Aorta (tissue), 5 donors: ENCODE measurements at regions not wholly inside any gene's neighbourhood (a gene's known extent, or its start where the extent isn't known, plus 50 kb on each side); places are given as distances from the start of the nearest gene placed in this dataset.

ENCODE experiments used
- ATAC-seq: fragments of 200-7000 bp; cut with Tn5 transposase; one replicate; pipeline ENCODE4 v1.9.1; 2022; ENCODE audit warnings: moderate library complexity; ENCODE audit not compliant: low FRiP score
- DNase-seq, 2 donors: peaks; one replicate each; pipeline ENCODE4 v3.0.0-alpha.2; 2020
- H3K27ac ChIP-seq, 2 donors: one replicate each; pipeline ENCODE4 v1.5.1; 2013; ENCODE audit warnings: low read length in 2 of 2, mild to moderate bottlenecking in 2 of 2, moderate library complexity in 2 of 2, control low read depth in 1 of 2, inconsistent platforms in 1 of 2, low read depth in 1 of 2
- H3K27me3 ChIP-seq, 2 donors: one replicate each; pipeline ENCODE4 v1.6.1; 2013; ENCODE audit warnings: control low read depth in 1 of 2, low read length in 1 of 2, mild to moderate bottlenecking in 1 of 2, moderate library complexity in 1 of 2; ENCODE audit not compliant: insufficient read depth in 2 of 2, control insufficient read depth in 1 of 2
- H3K36me3 ChIP-seq, 2 donors: one replicate each; pipeline ENCODE4 v1.6.1; 2013; ENCODE audit warnings: control low read depth in 1 of 2, low read length in 1 of 2, mild to moderate bottlenecking in 1 of 2; ENCODE audit not compliant: insufficient read depth in 2 of 2, control insufficient read depth in 1 of 2
- H3K4me1 ChIP-seq, 2 donors: one replicate each; pipeline ENCODE4 v1.6.1; 2013; ENCODE audit warnings: low read length in 2 of 2, control low read depth in 1 of 2, mild to moderate bottlenecking in 1 of 2, moderate library complexity in 1 of 2; ENCODE audit not compliant: insufficient read depth in 2 of 2, control insufficient read depth in 1 of 2
- H3K4me3 ChIP-seq, 2 donors: one replicate each; pipeline ENCODE4 v1.5.1; 2013; ENCODE audit warnings: low read length in 2 of 2, control low read depth in 1 of 2, mild to moderate bottlenecking in 1 of 2
- H3K9me3 ChIP-seq: one replicate; pipeline ENCODE4 v1.6.1; 2013; ENCODE audit warnings: mild to moderate bottlenecking, low read length; ENCODE audit not compliant: control insufficient read depth
- whole genome bisulfite sequencing, 2 donors: extraction: QIAGEN DNeasy Blood & Tissue Kit; methylation state at CpG; one replicate each; pipeline ENCODE4 v1.1.7; 2013; 5-methylcytosine and 5-hydroxymethylcytosine counted together
- intact Hi-C, 2 donors: fragments of 100-400 bp; cut with DNase I; formaldehyde crosslinking; loops; one replicate each; pipeline versions ENCODE4 v1.14.2 to v1.15.0; 2022
- donor health status: healthy with polysubstance abuse.
- donor health status: Bipolar disorder and iron deficiency.
- donor health status: DM: no; HTN: no; CAD: no.
- donor health status: DM: no; HTN: no; CAD: no.
- donor health status: DM: yes; HTN: yes; CAD: no.

DNA sequence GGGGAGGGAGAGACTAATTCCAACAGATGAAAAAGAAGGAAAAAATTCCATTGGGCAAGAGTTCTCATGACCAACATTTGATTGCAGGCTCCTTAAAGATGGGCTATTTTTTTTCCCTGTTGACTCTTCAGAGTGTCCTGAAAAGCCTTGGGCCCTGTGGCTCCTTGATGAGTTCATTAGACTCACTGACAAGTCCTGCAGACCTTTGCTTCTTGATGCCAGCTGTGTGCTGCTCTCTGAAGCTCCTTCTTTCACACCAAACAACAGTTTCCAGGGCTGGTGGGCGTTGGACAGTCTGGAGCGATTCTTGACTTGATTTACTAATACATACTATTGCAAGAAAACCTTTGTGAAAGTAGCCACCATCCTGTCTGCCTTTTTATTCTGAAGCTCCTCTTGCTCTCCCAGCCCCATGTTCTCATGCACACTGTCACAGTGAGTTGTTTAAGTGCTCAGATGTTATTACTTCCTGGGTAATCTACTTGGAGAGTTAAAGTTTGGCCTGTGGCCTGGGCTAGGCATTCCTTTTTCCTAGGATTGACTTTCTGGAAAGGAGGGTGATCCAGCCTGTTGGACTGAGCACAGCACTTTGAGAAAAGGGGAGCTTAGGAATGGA is 250.3 kb downstream of the PTEN start:
- no peaks in the 10 kb centered on the region for H3K27me3 ChIP-seq
- H3K4me3 ChIP-seq = no peak overlapping the region
- ATAC-seq (no peak), DNase-seq (no peak)
- 73 to 98% methylated on average over 2 of the region's 2 CpGs for WGBS, 2 donors
- H3K27ac ChIP-seq = no peak overlapping the region
- H3K4me1 ChIP-seq = peaks cover 2 to 3% of the 10 kb centered on the region in 2 donors
- intact Hi-C loops = loop anchor here in 1 of 2 donors (5.0 kb wide), 1 partner anchor 251 kb away; the partner anchor contains the start of genes KLLN and PTEN
- H3K36me3 ChIP-seq = no peaks in the 10 kb centered on the region
- H3K9me3 ChIP-seq = no peaks in the 10 kb centered on the region

DNA sequence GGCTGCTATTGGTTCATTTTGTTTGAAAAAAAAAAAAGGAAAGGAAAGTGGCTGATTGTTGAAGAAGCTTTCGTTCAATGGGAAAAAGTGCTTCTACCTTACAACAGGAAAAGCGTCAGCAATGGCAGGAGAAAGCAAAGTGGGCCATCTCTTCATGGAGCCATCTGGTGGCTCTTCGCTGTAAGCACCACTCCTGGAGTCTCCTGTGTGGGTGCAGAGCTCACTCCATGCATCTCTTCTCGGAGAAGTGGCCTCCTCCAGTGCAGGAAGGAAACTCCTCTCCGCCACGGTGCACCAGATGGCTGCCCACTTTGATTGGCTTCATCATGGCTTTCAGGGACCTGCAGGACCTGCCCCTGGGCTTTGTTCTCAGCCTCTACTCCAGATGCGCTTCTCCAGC is 250.9 kb downstream of the PTEN start:
- DNase-seq (no peak), ATAC-seq (peak; percentile 73)
- 80 to 86% methylated on average over 7 of the region's 7 CpGs for WGBS, 2 donors
- no peaks in the 10 kb centered on the region for H3K27me3 ChIP-seq
- no peaks in the 10 kb centered on the region for H3K36me3 ChIP-seq
- intact Hi-C loops = loop anchor here in 1 of 2 donors (5.0 kb wide), 1 partner anchor 252 kb away; the partner anchor contains the start of genes KLLN and PTEN
- H3K27ac ChIP-seq = no peak overlapping the region
- H3K9me3 ChIP-seq = no peaks in the 10 kb centered on the region
- H3K4me3 ChIP-seq = no peak overlapping the region
- peaks cover 2 to 3% of the 10 kb centered on the region in 2 donors for H3K4me1 ChIP-seq

DNA sequence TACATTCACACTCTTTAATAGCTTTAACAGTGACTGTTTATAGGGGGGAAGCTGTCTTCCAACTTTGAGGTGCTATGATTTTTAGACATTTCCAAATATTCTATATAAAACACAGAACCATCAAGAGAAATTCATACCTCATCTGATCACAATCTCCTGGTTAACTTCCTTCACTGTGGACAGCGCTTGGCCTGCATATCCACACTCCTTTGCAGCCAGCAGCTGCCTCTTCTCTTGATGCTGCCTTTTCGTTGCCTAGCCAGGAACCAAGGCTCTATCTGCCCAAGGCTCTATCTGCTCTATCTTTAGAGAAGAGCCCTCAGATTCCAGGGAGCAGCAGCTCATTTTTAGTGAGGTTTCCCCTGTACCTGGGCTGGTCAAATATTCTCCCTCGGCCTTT is 252.0 kb downstream of the PTEN start:
- intact Hi-C loops = loop anchor here in 1 of 2 donors (5.0 kb wide), 1 partner anchor 272 kb away; no protein-coding TSS in a partner anchor

DNA sequence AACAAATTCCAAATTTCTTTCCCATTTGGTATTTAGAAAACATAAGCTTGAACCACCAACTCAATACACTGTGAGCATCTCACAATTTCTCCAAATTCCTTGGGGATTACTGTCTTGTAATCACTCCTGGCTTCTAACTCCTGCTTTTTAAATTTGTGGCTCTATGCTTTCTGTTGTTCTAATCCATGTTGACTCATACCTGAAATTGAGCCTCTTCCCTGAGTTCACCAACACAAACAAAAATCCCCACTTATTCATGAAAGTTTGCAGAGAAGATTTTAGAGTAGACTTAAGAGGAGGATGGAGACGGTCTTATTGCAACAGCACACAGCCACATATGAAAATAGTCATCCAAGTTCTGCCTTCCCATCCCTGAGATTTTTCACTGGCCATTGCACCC is 252.5 kb downstream of the PTEN start:
- no peaks in the 10 kb centered on the region for H3K4me1 ChIP-seq
- H3K27me3 ChIP-seq = no peaks in the 10 kb centered on the region
- no peak overlapping the region for H3K4me3 ChIP-seq
- no peaks in the 10 kb centered on the region for H3K9me3 ChIP-seq
- no peaks in the 10 kb centered on the region for H3K36me3 ChIP-seq
- no peak overlapping the region for H3K27ac ChIP-seq
- ATAC-seq (no peak), DNase-seq (no peak)
- intact Hi-C loops = loop anchor here in 1 of 2 donors (5.0 kb wide), 1 partner anchor 271 kb away; no protein-coding TSS in a partner anchor
- WGBS, 2 donors = 43 to 99% methylated on average over 1 of the region's 1 CpG

More for the DNA sequence above, 252.0 kb downstream of the PTEN start:
- H3K36me3 ChIP-seq = no peaks in the 10 kb centered on the region
- ATAC-seq = no peak
- no peak overlapping the region for H3K4me3 ChIP-seq
- H3K27ac ChIP-seq = no peak overlapping the region
- peaks cover 2 to 3% of the 10 kb centered on the region in 2 donors for H3K4me1 ChIP-seq
- H3K9me3 ChIP-seq = no peaks in the 10 kb centered on the region
- no peaks in the 10 kb centered on the region for H3K27me3 ChIP-seq
- no peak for DNase-seq
- WGBS, 2 donors = 95 to 97% methylated on average over 3 of the region's 3 CpGs

DNA sequence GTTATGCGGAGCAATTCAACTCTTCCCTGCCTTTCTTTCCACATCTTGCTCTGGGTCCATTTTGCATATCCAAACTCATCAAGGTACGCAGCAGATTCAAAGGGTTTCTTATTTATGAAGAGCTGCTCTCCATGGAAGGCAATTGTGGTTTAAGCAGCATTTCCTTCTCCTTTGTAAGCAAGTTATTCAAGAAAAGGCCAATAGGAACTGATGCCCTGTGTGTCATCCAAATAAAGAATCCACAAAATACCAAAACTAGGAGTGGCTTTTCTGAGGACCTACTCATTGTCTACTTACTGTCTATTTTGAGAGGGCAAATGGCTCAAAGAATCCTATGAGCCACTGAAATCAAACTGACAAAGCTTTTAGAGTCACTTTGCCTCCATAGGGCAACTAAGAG is 253.1 kb downstream of the PTEN start:
- DNase-seq (no peak), ATAC-seq (no peak)
- no peaks in the 10 kb centered on the region for H3K4me1 ChIP-seq
- no peaks in the 10 kb centered on the region for H3K9me3 ChIP-seq
- intact Hi-C loops = loop anchor here in 1 of 2 donors (5.0 kb wide), 1 partner anchor 271 kb away; no protein-coding TSS in a partner anchor
- H3K27me3 ChIP-seq = no peaks in the 10 kb centered on the region
- no peak overlapping the region for H3K27ac ChIP-seq
- no peak overlapping the region for H3K4me3 ChIP-seq
- no peaks in the 10 kb centered on the region for H3K36me3 ChIP-seq
- 96 to 100% methylated on average over 2 of the region's 2 CpGs for WGBS, 2 donors

DNA sequence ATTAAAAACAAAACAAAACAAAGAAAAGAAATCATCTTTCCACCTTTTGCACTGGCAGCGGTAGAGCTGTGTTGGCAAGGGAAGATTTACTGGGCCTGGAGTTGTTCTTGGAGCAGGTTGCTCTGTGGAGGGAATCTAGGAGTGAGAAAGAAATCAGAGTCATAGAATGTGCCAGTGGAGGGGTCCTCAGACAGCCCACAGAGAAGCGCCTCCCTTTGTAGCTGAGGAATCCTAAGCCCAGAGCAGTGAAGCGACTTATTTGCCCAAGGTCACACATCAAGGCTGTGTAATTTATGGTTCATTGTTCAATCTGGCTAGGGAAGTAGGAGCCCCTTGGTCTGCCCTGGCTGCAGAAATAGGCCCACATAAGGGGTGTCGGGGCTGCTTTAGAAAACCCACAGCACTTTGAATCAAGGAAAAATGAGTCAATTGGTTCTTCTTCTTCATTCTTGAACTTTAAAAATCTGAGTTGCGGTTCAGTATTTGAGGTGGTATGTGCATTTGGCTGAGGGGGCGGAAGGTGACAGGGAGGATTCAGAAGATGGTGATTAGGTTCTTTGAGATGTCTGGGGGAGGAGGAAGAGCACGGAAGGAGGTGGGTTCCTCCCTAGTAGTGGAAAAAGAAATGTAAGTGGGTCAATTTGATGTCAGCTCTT is 253.7 kb downstream of the PTEN start:
- Histone ChIP-seq H3K27ac (no peak overlapping the region), H3K4me1 (no peaks in the 10 kb centered on the region), H3K4me3 (no peak overlapping the region), H3K9me3 (no peaks in the 10 kb centered on the region), H3K27me3 (no peaks in the 10 kb centered on the region), H3K36me3 (no peaks in the 10 kb centered on the region)
- ATAC-seq (no peak), DNase-seq (no peak)
- intact Hi-C loops = loop anchor here in 1 of 2 donors (5.0 kb wide), 1 partner anchor 270 kb away; no protein-coding TSS in a partner anchor
- WGBS, 2 donors = 68% methylated on average over 7 of the region's 7 CpGs

DNA sequence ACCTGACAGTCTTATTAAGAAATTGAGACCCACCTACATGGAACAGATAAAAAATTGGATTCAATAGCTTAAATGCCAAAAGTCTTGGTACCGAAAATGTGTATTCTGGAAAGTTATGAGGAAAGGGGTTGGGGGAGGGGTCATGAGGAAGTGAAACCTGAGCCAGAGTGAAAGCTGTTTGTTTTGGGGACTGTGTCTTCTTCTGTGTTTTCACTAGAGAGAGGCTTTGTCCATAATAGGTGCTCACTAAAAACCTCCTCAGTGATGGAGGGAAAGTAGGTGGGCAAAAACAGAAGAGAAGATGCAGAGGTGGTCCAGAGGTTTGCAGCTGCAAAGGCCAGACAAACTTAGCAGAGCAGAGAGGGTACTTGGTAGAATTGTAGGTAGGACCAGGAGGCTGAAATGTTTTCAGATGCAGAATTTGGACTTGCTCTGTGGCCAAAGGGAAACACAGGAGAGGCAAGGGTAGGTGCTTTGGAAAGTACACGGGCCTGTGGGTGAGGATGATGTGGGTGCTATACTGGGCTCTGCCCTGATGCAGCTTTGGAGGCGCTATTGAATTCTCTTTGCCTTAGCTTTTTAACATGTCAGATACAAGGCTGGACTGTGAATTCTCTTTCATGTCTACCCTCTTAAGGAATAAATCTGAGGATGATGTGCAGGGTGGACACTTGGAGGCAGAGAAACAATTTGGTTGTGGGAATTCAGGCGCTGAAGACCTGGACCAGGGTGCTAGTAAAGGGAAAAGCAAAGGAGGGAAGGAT is 254.6 kb downstream of the PTEN start:
- H3K4me1 ChIP-seq = no peaks in the 10 kb centered on the region
- DNase-seq (no peak), ATAC-seq (no peak)
- no peaks in the 10 kb centered on the region for H3K27me3 ChIP-seq
- no peak overlapping the region for H3K27ac ChIP-seq
- 87 to 90% methylated on average over 4 of the region's 4 CpGs for WGBS, 2 donors
- no peaks in the 10 kb centered on the region for H3K36me3 ChIP-seq
- no peak overlapping the region for H3K4me3 ChIP-seq
- intact Hi-C loops = loop anchor here in 1 of 2 donors (5.0 kb wide), 1 partner anchor 269 kb away; no protein-coding TSS in a partner anchor
- no peaks in the 10 kb centered on the region for H3K9me3 ChIP-seq

DNA sequence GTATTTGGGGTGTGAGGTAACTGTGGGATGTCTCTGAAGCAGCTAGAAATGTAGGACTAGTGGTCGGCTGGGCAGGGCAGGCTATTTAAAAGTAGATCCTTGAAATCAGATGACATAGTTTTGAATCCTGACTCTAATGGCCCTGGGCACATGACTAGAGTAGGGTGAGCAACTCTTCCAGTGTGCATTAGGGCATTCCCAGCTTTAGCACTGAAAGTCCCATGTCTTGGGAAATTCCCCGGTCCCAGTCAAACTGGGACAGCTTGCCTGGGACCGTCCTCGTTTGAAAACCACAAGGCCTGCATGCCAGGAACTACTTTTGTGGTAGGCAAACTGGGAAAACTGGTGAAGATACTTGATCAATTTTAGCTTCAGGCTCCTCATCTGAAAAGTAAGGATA is 255.3 kb downstream of the PTEN start:
- Histone ChIP-seq H3K36me3 (no peaks in the 10 kb centered on the region), H3K27ac (no peak overlapping the region), H3K4me3 (no peak overlapping the region), H3K9me3 (no peaks in the 10 kb centered on the region), H3K27me3 (no peaks in the 10 kb centered on the region), H3K4me1 (no peaks in the 10 kb centered on the region)
- ATAC-seq (no peak), DNase-seq (no peak)
- intact Hi-C loops = loop anchor here in 1 of 2 donors (5.0 kb wide), 1 partner anchor 269 kb away; no protein-coding TSS in a partner anchor
- 79 to 88% methylated on average over 4 of the region's 4 CpGs for WGBS, 2 donors
